Activated T-cell treated with anti-CD3 and anti-CD28 coated beads, Interleukin-2, amount 50 U/mL, for 24 hours (primary cell): ENCODE measurements at regions not wholly inside any gene's neighbourhood (a gene's known extent, or its start where the extent isn't known, plus 50 kb on each side); places are given as distances from the start of the nearest gene placed in this dataset.

Experiments used
- DNase-seq: peaks from one replicate; pipeline ENCODE4 v3.0.0-alpha.2; 2020
- H3K27ac Mint-ChIP-seq: 2 replicates; pipeline ENCODE4 v1.8.0; 2020; ENCODE audit warnings: mild to moderate bottlenecking, mixed read lengths
- H3K27me3 Mint-ChIP-seq: 2 replicates; pipeline ENCODE4 v1.8.0; 2020; ENCODE audit warnings: mixed read lengths
- H3K36me3 Mint-ChIP-seq: 2 replicates; pipeline ENCODE4 v1.8.0; 2020; ENCODE audit warnings: low read depth, mixed read lengths
- H3K4me1 Mint-ChIP-seq: 2 replicates; pipeline ENCODE4 v1.8.0; 2020; ENCODE audit warnings: low read depth, mixed read lengths
- H3K4me3 Mint-ChIP-seq: 2 replicates; pipeline ENCODE4 v1.8.0; 2020; ENCODE audit warnings: mild to moderate bottlenecking, moderate library complexity, mixed read lengths
- H3K9me3 Mint-ChIP-seq: 2 replicates; pipeline ENCODE4 v1.8.0; 2020; ENCODE audit warnings: mixed read lengths

- no peak overlapping the region for H3K4me3 Mint-ChIP-seq
- H3K36me3 Mint-ChIP-seq, result no peaks in the 10 kb centered on the region
- no peaks in the 10 kb centered on the region for H3K27me3 Mint-ChIP-seq
- no peak for DNase-seq
- peaks cover 9% of the 10 kb centered on the region for H3K4me1 Mint-ChIP-seq
- peaks cover 4% of the 10 kb centered on the region for H3K9me3 Mint-ChIP-seq
- no peak overlapping the region for H3K27ac Mint-ChIP-seq
Measured at GRCh38 chr14:65198346-65198745, 96.0 kb upstream of the MAX start.

GRCh38 chr14:65200454-65200853 is 98.1 kb upstream of the MAX start:
- H3K27ac Mint-ChIP-seq, result no peak overlapping the region
- DNase-seq, result no peak
- H3K4me1 Mint-ChIP-seq, result peaks cover 13% of the 10 kb centered on the region
- H3K27me3 Mint-ChIP-seq, result no peaks in the 10 kb centered on the region
- H3K36me3 Mint-ChIP-seq, result no peaks in the 10 kb centered on the region
- H3K9me3 Mint-ChIP-seq, result peaks cover 8% of the 10 kb centered on the region
- no peak overlapping the region for H3K4me3 Mint-ChIP-seq

GRCh38 chr14:65203574-65203973 is 101.3 kb upstream of the MAX start:
- H3K4me3 Mint-ChIP-seq, result no peak overlapping the region
- peaks cover 8% of the 10 kb centered on the region for H3K9me3 Mint-ChIP-seq
- H3K27ac Mint-ChIP-seq, result no peak overlapping the region
- peaks cover 35% of the 10 kb centered on the region for H3K4me1 Mint-ChIP-seq
- no peak for DNase-seq
- H3K27me3 Mint-ChIP-seq, result no peaks in the 10 kb centered on the region
- no peaks in the 10 kb centered on the region for H3K36me3 Mint-ChIP-seq

DNA sequence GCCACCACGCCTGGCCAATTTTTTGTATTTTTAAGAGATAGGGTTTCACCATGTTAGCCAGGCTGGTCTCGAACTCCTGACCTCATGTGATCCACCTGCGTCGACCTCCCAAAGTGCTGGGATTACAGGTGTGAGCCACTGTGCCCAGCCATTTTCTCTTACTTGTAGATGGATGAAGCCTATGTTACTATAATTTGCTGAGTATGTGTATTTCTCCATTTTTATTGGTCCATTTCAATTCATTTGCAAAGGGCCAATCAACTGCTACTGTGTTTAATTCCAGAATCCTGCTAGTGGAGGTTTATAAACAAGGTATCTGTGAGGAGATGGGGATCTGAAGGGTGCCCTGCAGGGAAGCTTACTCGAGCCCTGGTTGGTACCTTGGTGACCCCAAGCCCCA is 101.7 kb upstream of the MAX start:
- DNase-seq, result no peak
- Mint-ChIP-seq H3K27ac (no peak overlapping the region), H3K4me1 (peaks cover 40% of the 10 kb centered on the region), H3K4me3 (no peak overlapping the region), H3K36me3 (no peaks in the 10 kb centered on the region), H3K27me3 (no peaks in the 10 kb centered on the region), H3K9me3 (peaks cover 8% of the 10 kb centered on the region)

DNA sequence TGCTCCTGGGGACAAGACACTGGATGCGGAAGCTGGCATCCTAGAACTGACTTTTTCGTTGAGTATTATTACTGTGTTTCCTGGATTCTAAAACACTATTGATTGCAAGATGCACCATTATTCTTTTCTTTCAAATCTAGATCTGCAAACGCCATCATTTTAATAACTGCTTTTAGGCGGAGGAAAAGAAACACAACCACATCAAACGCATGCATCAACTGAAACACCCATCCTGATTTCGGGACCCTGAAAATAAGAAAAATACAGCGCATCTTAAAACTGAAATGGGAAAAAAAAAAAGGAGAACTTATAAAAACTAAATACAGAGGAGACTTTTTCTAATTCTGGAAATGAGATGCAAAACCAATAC is 103.7 kb upstream of the MAX start:
- no peaks in the 10 kb centered on the region for H3K27me3 Mint-ChIP-seq
- no peak for DNase-seq
- H3K27ac Mint-ChIP-seq, result peak overlapping the region; percentile 95
- H3K4me3 Mint-ChIP-seq, result peak overlapping the region; percentile 71
- H3K9me3 Mint-ChIP-seq, result peaks cover 8% of the 10 kb centered on the region
- peaks cover 57% of the 10 kb centered on the region for H3K4me1 Mint-ChIP-seq
- H3K36me3 Mint-ChIP-seq, result no peaks in the 10 kb centered on the region

- peak overlapping the region; percentile 71 for H3K4me3 Mint-ChIP-seq
Measured at GRCh38 chr14:65206448-65207096, 104.3 kb upstream of the MAX start.

GRCh38 chr14:65208548-65208947 is 106.2 kb upstream of the MAX start:
- Mint-ChIP-seq H3K4me3 (peak overlapping the region; percentile 56), H3K4me1 (peaks cover 64% of the 10 kb centered on the region), H3K27ac (no peak overlapping the region), H3K36me3 (no peaks in the 10 kb centered on the region), H3K27me3 (no peaks in the 10 kb centered on the region), H3K9me3 (peaks cover 3% of the 10 kb centered on the region)
- no peak for DNase-seq

More at GRCh38 chr14:65206448-65207096, 104.3 kb upstream of the MAX start:
- Mint-ChIP-seq H3K27me3 (no peaks in the 10 kb centered on the region), H3K4me1 (peaks cover 62% of the 10 kb centered on the region), H3K9me3 (peaks cover 8% of the 10 kb centered on the region), H3K36me3 (no peaks in the 10 kb centered on the region), H3K27ac (peak overlapping the region; percentile 95)
- no peak for DNase-seq

DNA sequence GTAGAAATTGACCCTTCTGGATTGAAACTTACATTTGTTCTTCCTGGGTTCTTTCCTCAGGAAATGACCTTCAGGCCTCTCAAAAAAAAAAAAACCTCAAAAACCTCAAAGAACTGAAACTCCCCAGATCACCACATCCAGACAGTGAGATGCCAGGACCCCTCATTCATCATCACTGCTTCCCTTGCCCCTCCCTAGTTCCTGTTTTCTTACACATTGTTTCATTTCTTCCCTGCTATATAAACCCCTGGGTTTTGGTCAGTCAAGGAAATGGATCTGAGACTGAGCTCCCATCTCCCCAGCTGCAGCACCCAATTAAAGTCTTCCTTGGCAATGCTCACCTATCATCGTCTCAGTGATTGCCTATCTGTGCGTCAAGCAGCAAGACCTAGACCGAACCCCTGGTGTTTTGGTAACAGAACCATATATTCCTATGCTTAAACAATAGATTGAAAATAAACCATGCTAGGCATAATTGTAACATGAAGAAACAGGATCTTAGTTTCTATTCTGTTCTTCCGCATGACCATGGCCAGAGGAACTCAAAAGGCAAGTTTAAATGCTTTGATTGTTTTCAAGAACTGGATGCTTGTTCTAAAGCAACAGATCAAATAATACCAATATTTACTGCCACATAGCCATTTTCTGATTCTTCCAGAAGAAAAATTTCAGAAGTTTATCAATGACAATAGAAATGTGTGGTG is 108.0 kb upstream of the MAX start:
- H3K27me3 Mint-ChIP-seq, result no peaks in the 10 kb centered on the region
- H3K9me3 Mint-ChIP-seq, result no peaks in the 10 kb centered on the region
- no peaks in the 10 kb centered on the region for H3K36me3 Mint-ChIP-seq
- peaks cover 57% of the 10 kb centered on the region for H3K4me1 Mint-ChIP-seq
- H3K27ac Mint-ChIP-seq, result peak overlapping the region; percentile 91
- H3K4me3 Mint-ChIP-seq, result peak overlapping the region; percentile 29
- no peak for DNase-seq

- no peak for DNase-seq
- H3K4me1 Mint-ChIP-seq, result peaks cover 52% of the 10 kb centered on the region
- H3K36me3 Mint-ChIP-seq, result no peaks in the 10 kb centered on the region
- no peaks in the 10 kb centered on the region for H3K9me3 Mint-ChIP-seq
- H3K27me3 Mint-ChIP-seq, result no peaks in the 10 kb centered on the region
- peak overlapping the region; percentile 91 for H3K27ac Mint-ChIP-seq
- peak overlapping the region; percentile 29 for H3K4me3 Mint-ChIP-seq
Measured at GRCh38 chr14:65210822-65211182, 108.5 kb upstream of the MAX start.

- H3K36me3 Mint-ChIP-seq, result no peaks in the 10 kb centered on the region
- no peak for DNase-seq
- H3K27ac Mint-ChIP-seq, result peak overlapping the region; percentile 48
- H3K4me3 Mint-ChIP-seq, result no peak overlapping the region
- peaks cover 47% of the 10 kb centered on the region for H3K4me1 Mint-ChIP-seq
- H3K27me3 Mint-ChIP-seq, result no peaks in the 10 kb centered on the region
- no peaks in the 10 kb centered on the region for H3K9me3 Mint-ChIP-seq
Measured at GRCh38 chr14:65211341-65211987, 109.1 kb upstream of the MAX start.

DNA sequence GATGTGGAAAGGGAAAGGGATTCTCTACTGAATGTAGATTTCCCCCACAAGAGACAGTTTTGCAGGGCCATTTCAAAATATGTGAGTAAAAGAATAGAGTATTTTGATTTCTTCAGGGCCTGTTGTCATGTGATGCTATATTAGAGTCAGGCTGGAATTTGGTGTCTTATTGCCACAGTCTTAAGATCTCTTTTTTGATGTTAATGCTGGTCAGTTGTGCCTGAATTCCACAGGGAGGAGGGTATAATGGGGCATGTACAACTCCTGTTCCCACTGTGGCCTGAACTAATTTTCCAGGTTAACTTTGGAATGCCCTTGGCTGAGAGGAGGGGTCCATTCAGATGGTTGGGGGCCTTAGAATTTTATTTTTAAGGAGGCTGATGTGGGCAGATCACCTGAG is 111.0 kb upstream of the MAX start:
- Mint-ChIP-seq H3K4me3 (no peak overlapping the region), H3K9me3 (no peaks in the 10 kb centered on the region), H3K27me3 (no peaks in the 10 kb centered on the region), H3K4me1 (peaks cover 38% of the 10 kb centered on the region), H3K27ac (no peak overlapping the region), H3K36me3 (no peaks in the 10 kb centered on the region)
- no peak for DNase-seq

- no peaks in the 10 kb centered on the region for H3K27me3 Mint-ChIP-seq
- no peaks in the 10 kb centered on the region for H3K36me3 Mint-ChIP-seq
- peaks cover 26% of the 10 kb centered on the region for H3K4me1 Mint-ChIP-seq
- no peak overlapping the region for H3K4me3 Mint-ChIP-seq
- DNase-seq, result no peak
- no peaks in the 10 kb centered on the region for H3K9me3 Mint-ChIP-seq
- no peak overlapping the region for H3K27ac Mint-ChIP-seq
Measured at GRCh38 chr14:65214741-65215140, 112.4 kb upstream of the MAX start.

DNA sequence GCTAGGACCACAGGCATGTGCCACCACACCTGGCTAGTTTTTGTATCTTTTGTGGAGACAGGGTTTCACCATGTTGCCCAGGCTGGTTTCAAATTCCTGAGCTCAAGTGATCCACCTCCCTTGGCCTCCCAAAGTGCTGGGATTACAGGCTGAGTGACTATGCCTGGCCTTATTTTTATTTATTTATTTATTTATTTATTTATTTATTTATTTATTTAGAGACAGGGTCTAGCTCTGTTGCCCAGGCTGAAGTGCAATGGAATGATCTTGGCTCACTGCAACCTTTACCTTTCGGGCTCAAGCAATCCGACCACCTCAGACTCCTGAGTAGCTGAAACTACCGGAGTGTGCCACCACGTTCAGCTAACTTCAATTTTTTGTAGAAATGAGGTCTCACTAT is 117.0 kb upstream of the MAX start:
- Mint-ChIP-seq H3K27ac (no peak overlapping the region), H3K9me3 (no peaks in the 10 kb centered on the region), H3K36me3 (no peaks in the 10 kb centered on the region)

DNA sequence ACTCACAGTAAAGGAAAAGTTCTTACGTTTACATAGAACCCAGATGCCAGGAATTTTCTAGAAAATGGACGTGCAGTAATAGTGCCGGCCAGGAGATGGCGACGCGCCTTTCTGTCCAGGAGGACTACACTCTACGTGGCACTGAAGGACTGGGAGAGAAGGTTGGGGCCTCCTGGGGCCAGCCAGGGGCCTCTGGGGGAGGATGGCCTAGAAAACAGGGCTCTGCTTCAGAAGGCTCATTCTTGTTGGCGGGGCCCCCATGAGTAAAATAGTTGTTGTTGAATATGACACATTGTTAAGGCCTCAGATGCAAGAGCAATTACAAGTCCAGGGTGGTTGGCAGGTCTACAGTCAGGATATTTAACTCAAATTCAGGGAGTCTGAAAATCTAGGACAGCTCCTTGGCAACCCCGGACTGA is 120.1 kb upstream of the MAX start:
- Mint-ChIP-seq H3K9me3 (no peaks in the 10 kb centered on the region), H3K36me3 (no peaks in the 10 kb centered on the region), H3K4me1 (peaks cover 28% of the 10 kb centered on the region), H3K4me3 (no peak overlapping the region), H3K27ac (no peak overlapping the region), H3K27me3 (no peaks in the 10 kb centered on the region)
- DNase-seq, result peak; percentile 76

More for the DNA sequence above, 117.0 kb upstream of the MAX start:
- peaks cover 20% of the 10 kb centered on the region for H3K4me1 Mint-ChIP-seq
- no peaks in the 10 kb centered on the region for H3K27me3 Mint-ChIP-seq
- DNase-seq, result no peak
- no peak overlapping the region for H3K4me3 Mint-ChIP-seq

DNA sequence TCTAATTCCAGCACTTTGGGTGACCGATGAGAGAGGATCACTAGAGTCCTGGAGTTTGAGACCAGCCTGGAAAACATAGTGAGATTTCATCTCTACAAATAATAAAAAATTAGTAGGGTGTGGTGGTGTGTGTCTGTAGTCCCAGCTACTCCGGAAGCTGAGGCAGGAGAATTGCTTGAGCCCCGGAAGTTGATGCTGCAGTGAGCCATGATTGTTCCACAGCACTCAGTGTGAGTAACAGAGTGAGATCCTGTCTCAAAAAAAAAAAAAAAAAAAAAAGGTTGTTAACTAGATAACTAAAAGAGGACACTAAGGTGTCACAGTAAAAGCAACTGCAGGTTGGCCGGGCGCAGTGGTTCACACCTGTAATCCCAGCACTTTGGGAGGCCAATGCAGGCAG is 121.3 kb upstream of the MAX start:
- H3K9me3 Mint-ChIP-seq, result no peaks in the 10 kb centered on the region
- peaks cover 34% of the 10 kb centered on the region for H3K4me1 Mint-ChIP-seq
- DNase-seq, result no peak
- H3K27ac Mint-ChIP-seq, result no peak overlapping the region
- no peak overlapping the region for H3K4me3 Mint-ChIP-seq
- H3K36me3 Mint-ChIP-seq, result no peaks in the 10 kb centered on the region
- no peaks in the 10 kb centered on the region for H3K27me3 Mint-ChIP-seq
